ENCODE measurements at regions not wholly inside any gene's neighbourhood (a gene's known extent, or its start where the extent isn't known, plus 50 kb on each side); places are given as distances from the start of the nearest gene placed in this dataset.

DNA sequence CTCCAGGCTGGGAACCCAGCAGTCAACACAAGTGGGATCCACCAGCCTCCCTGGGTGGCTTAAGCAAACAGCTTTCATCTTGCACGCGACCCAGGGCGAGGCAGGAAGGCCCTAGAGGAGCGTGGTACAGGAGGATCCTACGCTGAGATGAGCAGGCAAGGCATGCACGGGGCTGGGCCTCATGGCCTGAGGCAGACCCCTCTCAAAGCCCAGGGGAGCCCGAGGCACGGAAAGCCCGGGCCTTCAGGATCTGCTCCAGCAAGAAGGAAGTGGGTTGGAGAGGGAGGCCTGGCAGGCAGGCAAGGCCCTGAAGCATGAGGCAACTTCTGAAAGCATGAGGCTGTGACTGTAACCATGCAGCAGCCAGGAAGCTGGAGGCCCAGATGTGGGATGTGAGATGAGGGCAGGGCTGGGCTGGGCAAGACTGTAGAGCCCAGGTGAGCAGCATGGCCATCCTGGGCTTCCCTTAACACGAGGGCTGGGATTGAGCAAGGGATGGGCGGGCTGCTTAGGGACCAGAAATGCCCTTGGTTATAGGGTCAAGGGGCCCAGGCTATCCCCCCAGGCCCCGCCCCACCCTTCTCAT, 338.7 kb downstream of the C16orf95 start:
- DNase-seq (ENCODE audit: low read depth in 2 of 2): no peak

DNA sequence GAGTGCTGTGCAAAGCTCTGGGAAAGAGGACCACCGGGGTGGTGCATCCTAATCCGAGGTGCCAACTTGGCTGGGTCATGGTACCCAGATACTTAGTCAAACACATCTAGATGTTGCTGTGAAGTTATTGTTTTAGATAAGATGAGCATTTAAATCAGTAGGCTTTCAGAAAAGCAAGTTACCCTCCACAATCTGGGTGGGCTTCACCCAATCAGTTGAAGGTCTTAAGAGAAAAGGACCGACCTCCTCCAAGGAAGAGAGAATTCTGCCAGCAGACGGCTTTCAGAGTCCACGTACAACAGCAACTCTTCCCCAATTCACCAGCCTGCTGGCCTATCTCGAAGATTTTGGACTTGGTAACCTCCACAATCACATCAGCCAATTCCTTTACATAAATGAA, 338.1 kb downstream of the C16orf95 start:
- DNase-seq (ENCODE audit: low read depth in 2 of 2): no peak

DNA sequence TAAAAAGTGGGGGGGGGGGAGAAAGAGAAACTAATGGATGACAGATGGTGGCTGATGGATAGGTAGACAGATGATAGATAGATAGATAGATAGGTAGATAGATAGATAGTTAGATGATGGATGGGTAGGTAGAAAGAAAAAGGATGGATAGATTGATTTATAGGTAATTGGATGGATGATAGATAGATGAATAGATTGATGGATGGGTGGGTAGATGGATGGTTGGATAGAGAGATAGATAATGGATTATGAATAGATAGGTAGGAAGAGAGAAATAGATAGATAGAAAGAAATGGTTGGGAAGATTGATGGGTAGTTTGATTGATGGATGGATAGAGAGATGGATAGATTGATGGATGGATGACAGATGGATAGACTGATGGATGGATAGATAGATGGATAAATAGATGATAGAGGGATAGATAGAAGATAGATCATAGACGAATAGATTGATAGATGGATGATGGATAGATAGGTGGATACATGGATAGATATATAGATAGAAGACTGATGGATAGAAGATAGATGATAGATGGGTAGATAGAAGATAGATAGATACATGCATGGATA, 337.1 kb downstream of the C16orf95 start:
- no peak for DNase-seq (ENCODE audit: low read depth in 2 of 2)

DNA sequence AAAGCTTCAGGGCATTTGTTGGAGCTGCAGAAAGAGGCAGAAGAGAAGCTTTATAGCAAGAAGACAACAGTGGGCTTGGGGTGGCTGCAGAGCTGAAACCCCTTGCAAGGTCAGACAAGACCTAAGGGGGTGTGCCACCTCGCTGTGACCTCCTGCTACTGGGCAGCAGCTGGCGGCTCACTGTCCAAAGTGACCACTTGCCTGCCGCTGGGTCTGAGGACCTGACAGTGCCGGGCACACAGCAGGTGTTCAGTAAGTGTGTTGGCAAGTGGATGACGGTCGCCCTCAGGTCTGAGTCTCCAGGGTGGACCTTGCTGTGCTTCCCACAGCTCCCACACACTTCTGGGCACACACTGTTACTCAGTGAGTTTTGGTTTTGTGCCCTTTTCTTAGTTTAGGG, 336.5 kb downstream of the C16orf95 start:
- no peak for DNase-seq (ENCODE audit: low read depth in 2 of 2)

- no peak for DNase-seq (ENCODE audit: low read depth in 2 of 2)
These were observed 334.9 kb downstream of the C16orf95 start for GRCh38 chr16:86982347-86982596.

DNA sequence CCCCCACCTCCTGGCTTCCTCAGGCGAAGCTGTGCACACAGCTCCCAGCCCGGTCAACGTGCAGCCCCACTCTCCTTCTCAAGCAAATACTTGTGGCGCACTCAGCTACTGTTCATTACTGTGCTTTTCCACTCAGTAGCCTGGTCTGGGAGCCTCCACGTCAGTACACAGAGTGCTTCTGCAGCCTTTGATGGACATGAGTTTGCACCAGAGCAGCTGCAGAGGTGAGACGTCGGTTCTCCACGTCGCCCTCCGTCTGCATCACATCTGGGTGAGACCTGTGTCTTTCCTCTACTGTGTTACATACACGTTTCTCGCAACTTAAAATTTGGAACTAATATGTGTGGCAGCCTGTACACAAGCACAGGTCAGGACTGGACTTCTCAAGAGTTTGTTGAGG, 334.3 kb downstream of the C16orf95 start:
- no peak for DNase-seq (ENCODE audit: low read depth in 2 of 2)

DNA sequence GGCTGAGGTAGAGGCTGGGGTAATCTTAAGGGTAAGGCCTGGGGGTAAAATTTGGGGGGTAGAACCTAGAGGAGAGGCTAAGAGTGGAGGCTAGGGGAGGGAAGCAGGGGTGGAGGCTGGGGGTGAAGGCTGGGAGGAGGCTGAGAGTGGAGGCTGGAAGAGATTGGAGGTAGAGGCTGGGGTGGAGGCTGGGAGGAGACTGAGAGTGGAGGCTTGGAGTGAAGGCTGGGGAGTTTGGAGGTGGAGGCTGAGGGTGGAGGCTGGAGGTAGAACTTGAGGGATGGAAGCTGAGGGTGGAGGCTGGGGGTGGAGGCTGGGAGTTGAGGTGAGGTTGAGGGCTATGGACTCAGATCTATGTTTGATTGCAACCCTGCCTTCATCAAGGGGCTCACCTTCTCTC, 333.6 kb downstream of the C16orf95 start:
- no peak for DNase-seq (ENCODE audit: low read depth in 2 of 2)

DNA sequence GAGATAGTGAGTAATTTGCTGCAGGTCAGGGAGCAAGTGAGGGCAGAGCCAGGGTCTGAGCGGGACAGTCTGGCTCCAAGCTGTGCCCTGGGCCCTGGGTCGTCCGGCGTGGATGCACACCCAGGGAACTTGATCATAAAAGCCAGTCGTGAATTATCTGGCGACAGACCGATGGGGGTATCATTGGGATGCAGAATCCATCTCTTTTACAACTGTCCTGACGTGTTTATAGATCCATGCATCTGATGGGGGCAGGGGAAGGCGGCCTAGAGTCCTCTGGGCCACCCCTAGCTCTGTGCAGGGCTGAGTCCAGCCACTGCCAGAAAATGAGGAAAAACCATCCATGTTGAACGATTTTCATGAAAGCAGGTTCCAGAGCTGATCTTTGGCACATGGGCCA, 332.8 kb downstream of the C16orf95 start:
- no peak for DNase-seq (ENCODE audit: low read depth in 2 of 2)

GRCh38 chr16:86984991-86985647, 332.1 kb downstream of the C16orf95 start:
- no peak for DNase-seq (ENCODE audit: low read depth in 2 of 2)

GRCh38 chr16:86985648-86986015, 331.6 kb downstream of the C16orf95 start:
- DNase-seq (ENCODE audit: low read depth in 2 of 2): no peak

- DNase-seq (ENCODE audit: low read depth in 2 of 2): no peak
These were observed 331.1 kb downstream of the C16orf95 start for GRCh38 chr16:86986136-86986535.

DNA sequence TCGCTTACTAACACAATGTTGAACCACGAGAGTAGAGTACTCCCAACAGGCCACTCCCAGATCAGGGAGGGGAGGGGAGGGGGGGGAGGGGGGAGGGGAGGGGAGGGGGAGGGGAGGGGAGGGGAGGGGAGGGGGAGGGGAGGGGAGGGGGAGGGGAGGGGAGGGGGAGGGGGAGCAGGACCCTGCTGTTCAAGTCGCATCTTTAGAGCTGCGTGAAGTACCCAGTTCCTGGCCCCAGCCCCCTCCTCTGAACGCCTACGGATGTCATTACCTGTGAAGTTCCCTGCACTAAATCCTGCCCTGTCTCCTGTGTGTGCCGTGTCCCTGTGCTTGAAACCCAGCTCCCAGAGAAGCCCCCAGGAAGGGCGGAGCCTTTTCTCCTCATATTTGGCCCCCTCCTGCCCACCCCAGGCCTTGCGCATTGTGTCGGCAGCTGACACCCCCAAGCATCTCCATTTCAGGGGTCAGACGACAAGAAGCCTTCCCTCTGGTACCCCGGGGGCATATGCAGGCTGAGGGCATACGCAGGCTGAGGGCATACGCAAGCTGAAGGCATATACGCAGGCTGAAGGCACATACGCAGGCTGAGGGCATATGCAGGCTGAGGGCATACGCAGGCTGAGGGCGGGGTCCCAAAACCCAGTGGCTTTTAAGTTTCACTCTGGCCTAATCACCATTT, 330.2 kb downstream of the C16orf95 start:
- DNase-seq (ENCODE audit: low read depth in 2 of 2): no peak

- no peak for DNase-seq (ENCODE audit: low read depth in 2 of 2)
These were observed 329.2 kb downstream of the C16orf95 start for GRCh38 chr16:86987746-86988670.

DNA sequence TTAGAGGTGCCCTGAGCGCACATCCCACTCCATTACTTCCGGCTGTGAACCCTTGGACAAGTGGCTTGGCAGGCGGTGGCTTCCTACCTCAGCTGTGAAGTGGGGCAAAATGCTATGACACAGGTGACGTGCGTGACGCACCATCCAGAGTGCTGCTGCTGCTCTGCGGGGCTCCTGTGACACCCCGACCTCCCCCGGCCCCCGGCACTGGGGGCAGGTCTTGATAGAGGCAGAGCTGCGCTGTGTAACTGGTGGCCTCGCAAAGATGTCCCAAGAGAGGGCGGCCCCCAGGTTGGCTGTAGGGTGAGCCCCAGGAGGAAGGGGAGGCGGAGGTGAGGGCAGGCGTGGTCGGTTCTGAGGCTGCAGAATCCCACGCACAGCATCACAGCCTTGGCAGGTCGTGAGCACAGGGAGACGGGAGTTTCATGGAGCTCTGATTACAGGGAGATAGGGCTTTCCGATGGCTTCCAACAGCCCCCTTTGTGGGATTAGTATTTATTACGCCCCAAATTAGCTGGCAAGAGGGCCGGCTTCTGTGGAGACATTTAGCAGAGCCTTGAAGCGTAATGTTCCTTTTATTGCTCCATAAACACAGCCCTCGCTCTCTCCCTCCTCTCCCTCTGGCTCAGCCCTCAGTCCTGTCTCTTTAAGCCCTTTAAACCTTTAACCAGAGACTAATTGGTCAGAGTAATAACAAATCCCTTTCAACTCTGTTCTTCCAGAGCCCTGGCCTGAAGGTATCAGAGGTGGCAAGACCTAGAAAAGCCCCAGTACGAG, 328.1 kb downstream of the C16orf95 start:
- DNase-seq (ENCODE audit: low read depth in 2 of 2): no peak

- DNase-seq (ENCODE audit: low read depth in 2 of 2): no peak
These were observed 326.7 kb downstream of the C16orf95 start for GRCh38 chr16:86990451-86990850.

- no peak for DNase-seq (ENCODE audit: low read depth in 2 of 2)
These were observed 325.5 kb downstream of the C16orf95 start for GRCh38 chr16:86991679-86992078.

GRCh38 chr16:86992587-86992986, 324.6 kb downstream of the C16orf95 start:
- no peak for DNase-seq (ENCODE audit: low read depth in 2 of 2)

- DNase-seq (ENCODE audit: low read depth in 2 of 2): no peak
These were observed 323.6 kb downstream of the C16orf95 start for GRCh38 chr16:86993426-86994110.

- DNase-seq (ENCODE audit: low read depth in 2 of 2): no peak
These were observed 323.0 kb downstream of the C16orf95 start for GRCh38 chr16:86994215-86994614.

- no peak for DNase-seq (ENCODE audit: low read depth in 2 of 2)
These were observed 322.5 kb downstream of the C16orf95 start for GRCh38 chr16:86994651-86995171.

GRCh38 chr16:86995456-86995855, 321.7 kb downstream of the C16orf95 start:
- no peak for DNase-seq (ENCODE audit: low read depth in 2 of 2)
